HepG2 (cell line): ENCODE measurements at regions not wholly inside any gene's neighbourhood (a gene's known extent, or its start where the extent isn't known, plus 50 kb on each side); places are given as distances from the start of the nearest gene placed in this dataset.
A peak's percentile ranks its signal among the peaks of the same experiment; 100 is the strongest.

ENCODE experiments used
- ARID3A ChIP-seq: IDR thresholded peaks from 2 replicates; pipeline ENCODE4 v1.6.1; 2012; ENCODE audit warnings: low read depth, low read length, improper control_type of control experiment
- ELK4 ChIP-seq: sonication (generic); formaldehyde crosslinking; IDR thresholded peaks from 2 replicates; pipeline ENCODE4 v1.9.0; 2021; ENCODE audit warnings: missing genetic modification reagents, borderline replicate concordance
- LCORL ChIP-seq, 2 experiments: fragments of 450-650 bp in 1 of 2; sonication (generic) in 1 of 2; formaldehyde crosslinking in 1 of 2; IDR thresholded peaks; 2 replicates each; pipeline versions ENCODE4 v1.5.0 to v1.6.1; 2017 to 2020; ENCODE audit warnings: antibody characterized with exemption in 1 of 2, missing genetic modification reagents in 1 of 2
- RFX1 ChIP-seq: fragments of 450-650 bp; IDR thresholded peaks from 2 replicates; pipeline ENCODE4 v1.6.1; 2017
- SRF ChIP-seq: IDR thresholded peaks from 2 replicates; pipeline ENCODE4 v1.6.1; 2011; ENCODE audit warnings: mild to moderate bottlenecking, low read depth, low read length, moderate library complexity
- ZFP41 ChIP-seq: sonication (generic); formaldehyde crosslinking; IDR thresholded peaks from 2 replicates; pipeline ENCODE4 v1.4.0; 2020; ENCODE audit warnings: mild to moderate bottlenecking, missing genetic modification reagents, borderline replicate concordance
- ZNF136 ChIP-seq: sonication (generic); formaldehyde crosslinking; IDR thresholded peaks from 2 replicates; pipeline ENCODE4 v1.8.1; 2022; ENCODE audit warnings: low read depth, mild to moderate bottlenecking, moderate library complexity, missing genetic modification reagents
- ZNF552 ChIP-seq: sonication (generic); formaldehyde crosslinking; IDR thresholded peaks from 2 replicates; pipeline ENCODE4 v1.9.0; 2022; ENCODE audit warnings: missing genetic modification reagents, mild to moderate bottlenecking, borderline replicate concordance
- TF ChIP-seq, protein P1 (sequence below): sonication (generic); formaldehyde crosslinking; IDR thresholded peaks from 2 replicates; pipeline ENCODE4 v1.4.0; 2020; ENCODE audit warnings: mild to moderate bottlenecking, missing genetic modification reagents
- TF ChIP-seq, protein P2 (sequence below): sonication (generic); formaldehyde crosslinking; IDR thresholded peaks from 2 replicates; pipeline ENCODE4 v1.4.0; 2020; ENCODE audit warnings: mild to moderate bottlenecking, missing genetic modification reagents
- TF ChIP-seq, protein P3 (sequence below): sonication (generic); formaldehyde crosslinking; IDR thresholded peaks from 2 replicates; pipeline ENCODE4 v1.8.1; 2023; ENCODE audit warnings: missing genetic modification reagents, mild to moderate bottlenecking, borderline replicate concordance

DNA sequence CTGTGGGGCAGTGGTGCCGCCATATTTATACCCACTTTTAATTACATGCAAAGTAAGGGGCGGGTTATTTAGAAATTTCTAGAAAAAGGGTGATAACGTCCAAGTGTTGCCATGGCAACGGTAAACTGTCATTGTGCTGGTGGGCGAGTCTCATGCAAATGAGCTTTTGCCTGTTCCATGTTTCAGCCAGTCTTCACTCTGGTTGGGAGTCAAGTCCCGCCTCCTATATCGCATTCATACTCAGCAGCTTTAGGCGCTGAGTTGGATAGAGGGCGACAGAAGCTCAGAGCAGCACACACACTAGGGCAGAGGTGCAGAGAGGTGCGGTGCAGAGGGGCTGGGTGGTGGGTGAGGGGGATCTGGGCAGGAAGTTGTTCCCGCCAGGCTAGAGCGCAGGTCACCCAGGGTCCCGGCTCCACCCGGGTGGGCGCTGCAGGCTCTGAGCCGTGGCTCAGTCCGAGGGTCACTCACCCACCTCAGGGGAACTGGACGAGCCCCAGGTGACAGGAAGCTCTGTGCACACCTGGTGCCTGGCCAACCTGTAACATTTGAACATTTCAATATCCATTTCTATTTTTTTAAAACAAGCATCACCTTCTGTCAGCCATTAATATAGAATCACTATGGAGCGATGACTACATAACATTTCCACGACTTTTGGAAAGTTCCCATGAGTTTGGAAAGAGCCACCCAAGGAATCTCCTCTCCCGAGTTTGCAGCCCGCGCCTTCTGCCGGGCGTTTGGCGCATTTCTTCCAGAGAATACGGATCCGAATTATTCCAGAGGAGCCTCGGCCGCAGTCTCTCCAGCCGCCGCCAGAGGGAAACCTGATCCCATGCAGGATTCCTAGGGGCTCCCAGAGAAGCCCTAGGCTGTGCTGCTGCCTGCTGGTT, 89.1 kb upstream of the PHACTR3 start (continued):
- TF ChIP-seq, protein P1, sequence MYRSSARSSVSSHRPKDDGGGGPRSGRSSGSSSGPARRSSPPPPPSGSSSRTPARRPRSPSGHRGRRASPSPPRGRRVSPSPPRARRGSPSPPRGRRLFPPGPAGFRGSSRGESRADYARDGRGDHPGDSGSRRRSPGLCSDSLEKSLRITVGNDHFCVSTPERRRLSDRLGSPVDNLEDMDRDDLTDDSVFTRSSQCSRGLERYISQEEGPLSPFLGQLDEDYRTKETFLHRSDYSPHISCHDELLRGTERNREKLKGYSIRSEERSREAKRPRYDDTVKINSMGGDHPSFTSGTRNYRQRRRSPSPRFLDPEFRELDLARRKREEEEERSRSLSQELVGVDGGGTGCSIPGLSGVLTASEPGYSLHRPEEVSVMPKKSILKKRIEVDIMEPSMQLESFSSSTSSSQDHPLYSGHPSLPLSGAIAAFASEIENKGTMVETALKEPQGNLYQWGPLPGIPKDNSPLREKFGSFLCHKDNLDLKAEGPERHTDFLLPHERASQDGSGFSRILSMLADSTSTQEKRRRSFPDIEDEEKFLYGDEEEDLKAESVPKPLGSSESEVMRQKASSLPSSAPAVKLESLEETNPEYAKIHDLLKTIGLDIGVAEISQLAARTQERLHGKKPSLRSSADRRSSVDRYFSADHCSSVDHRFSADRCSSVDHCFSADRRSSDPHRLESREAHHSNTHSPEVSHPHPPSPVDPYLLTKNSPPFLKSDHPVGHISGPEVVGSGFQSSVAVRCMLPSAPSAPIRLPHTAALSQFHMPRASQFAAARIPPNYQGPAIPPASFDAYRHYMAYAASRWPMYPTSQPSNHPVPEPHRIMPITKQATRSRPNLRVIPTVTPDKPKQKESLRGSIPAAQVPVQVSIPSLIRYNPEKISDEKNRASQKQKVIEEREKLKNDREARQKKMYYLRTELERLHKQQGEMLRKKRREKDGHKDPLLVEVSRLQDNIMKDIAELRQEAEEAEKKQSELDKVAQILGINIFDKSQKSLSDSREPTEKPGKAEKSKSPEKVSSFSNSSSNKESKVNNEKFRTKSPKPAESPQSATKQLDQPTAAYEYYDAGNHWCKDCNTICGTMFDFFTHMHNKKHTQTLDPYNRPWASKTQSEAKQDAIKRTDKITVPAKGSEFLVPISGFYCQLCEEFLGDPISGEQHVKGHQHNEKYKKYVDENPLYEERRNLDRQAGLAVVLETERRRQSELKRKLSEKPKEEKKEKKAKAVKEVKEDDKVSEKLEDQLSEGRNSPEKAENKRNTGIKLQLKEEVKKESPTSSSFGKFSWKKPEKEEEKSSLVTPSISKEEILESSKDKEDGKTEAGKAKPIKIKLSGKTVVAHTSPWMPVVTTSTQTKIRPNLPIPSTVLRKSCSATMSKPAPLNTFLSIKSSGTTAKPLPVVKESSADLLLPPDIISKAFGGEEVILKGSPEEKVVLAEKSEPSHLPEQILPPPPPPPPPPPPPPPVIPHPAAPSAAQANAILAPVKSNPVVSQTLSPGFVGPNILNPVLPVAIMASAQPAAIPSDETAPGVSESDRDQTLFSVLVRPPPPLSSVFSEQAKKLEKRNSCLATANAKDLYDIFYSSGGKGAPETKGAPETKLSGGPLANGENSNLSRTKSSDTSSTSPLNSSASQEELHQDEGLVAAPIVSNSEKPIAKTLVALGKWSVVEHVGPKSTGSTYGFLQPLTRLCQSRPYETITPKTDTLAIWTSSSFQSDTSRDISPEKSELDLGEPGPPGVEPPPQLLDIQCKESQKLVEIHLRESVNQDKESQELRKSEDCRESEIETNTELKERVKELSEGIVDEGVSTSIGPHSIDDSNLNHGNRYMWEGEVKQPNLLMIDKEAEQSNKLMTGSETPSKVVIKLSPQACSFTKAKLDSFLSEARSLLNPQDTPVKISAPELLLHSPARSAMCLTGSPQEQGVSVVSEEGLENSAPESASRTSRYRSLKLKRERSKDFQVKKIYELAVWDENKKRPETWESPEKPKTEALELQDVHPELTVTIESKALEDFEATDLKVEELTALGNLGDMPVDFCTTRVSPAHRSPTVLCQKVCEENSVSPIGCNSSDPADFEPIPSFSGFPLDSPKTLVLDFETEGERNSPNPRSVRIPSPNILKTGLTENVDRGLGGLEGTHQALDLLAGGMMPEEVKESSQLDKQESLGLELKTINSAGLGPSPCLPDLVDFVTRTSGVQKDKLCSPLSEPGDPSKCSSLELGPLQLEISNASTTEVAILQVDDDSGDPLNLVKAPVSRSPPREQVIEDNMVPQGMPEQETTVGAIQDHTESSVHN (CRISPR knock-in tag) = no peak
- no peak for TF ChIP-seq ZFP41 (CRISPR knock-in tag)
- no peak for TF ChIP-seq LCORL (IDR thresholded peaks at IDR 0.05)
- no peak for TF ChIP-seq LCORL (CRISPR knock-in tag; IDR thresholded peaks at IDR 0.05)
- no peak for TF ChIP-seq ZNF552 (CRISPR knock-in tag)
- TF ChIP-seq ARID3A = peak; percentile 61
- TF ChIP-seq ELK4 (CRISPR knock-in tag) = no peak
- TF ChIP-seq, protein P2, sequence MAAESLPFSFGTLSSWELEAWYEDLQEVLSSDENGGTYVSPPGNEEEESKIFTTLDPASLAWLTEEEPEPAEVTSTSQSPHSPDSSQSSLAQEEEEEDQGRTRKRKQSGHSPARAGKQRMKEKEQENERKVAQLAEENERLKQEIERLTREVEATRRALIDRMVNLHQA = no peak
- peak; percentile 70 for TF ChIP-seq RFX1
- TF ChIP-seq, protein P3, sequence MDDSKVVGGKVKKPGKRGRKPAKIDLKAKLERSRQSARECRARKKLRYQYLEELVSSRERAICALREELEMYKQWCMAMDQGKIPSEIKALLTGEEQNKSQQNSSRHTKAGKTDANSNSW (CRISPR knock-in tag) = no peak
- TF ChIP-seq SRF = peak; percentile 81; the same call in 1 of the 2 replicates
- no peak for TF ChIP-seq ZNF136 (CRISPR knock-in tag)
